Neural progenitor cell (in vitro differentiated cells): ENCODE measurements at regions not wholly inside any gene's neighbourhood (a gene's known extent, or its start where the extent isn't known, plus 50 kb on each side); places are given as distances from the start of the nearest gene placed in this dataset.
A peak's percentile ranks its signal among the peaks of the same experiment; 100 is the strongest.

Experiments used
- DNase-seq: peaks from one replicate; pipeline ENCODE4 v3.0.0-alpha.2; 2016; ENCODE audit warnings: low spot score
- H2AFZ ChIP-seq: fragments of 200-600 bp; sonication (generic); replicated peaks from 2 replicates; pipeline ENCODE4 v1.6.1; 2016; ENCODE audit warnings: antibody characterized with exemption
- H3F3A ChIP-seq: fragments of 200-600 bp; sonication (generic); 2 replicates; pipeline ENCODE4 v1.6.1; 2016; ENCODE audit warnings: antibody characterized with exemption, low read depth
- H3K27ac ChIP-seq: fragments of 200-600 bp; sonication (generic); 2 replicates; pipeline ENCODE4 v1.5.1; 2016; ENCODE audit warnings: mild to moderate bottlenecking
- H3K27me3 ChIP-seq: fragments of 200-600 bp; sonication (generic); 2 replicates; pipeline ENCODE4 v1.6.1; 2016; ENCODE audit warnings: mild to moderate bottlenecking, moderate library complexity
- H3K36me3 ChIP-seq: fragments of 200-600 bp; sonication (generic); 2 replicates; pipeline ENCODE4 v1.5.1; 2016
- H3K4me1 ChIP-seq: fragments of 200-600 bp; sonication (generic); 2 replicates; pipeline ENCODE4 v1.6.1; 2016; ENCODE audit warnings: mixed run types
- H3K4me2 ChIP-seq: fragments of 200-600 bp; sonication (generic); 2 replicates; pipeline ENCODE4 v1.6.1; 2016
- H3K4me3 ChIP-seq: fragments of 200-600 bp; sonication (generic); 2 replicates; pipeline ENCODE4 v1.5.1; 2016
- H3K79me2 ChIP-seq: fragments of 200-600 bp; sonication (generic); 2 replicates; pipeline ENCODE4 v1.6.1; 2016; ENCODE audit warnings: low read depth
- H3K9ac ChIP-seq: fragments of 200-600 bp; sonication (generic); 2 replicates; pipeline ENCODE4 v1.6.1; 2016
- H3K9me3 ChIP-seq: fragments of 200-600 bp; sonication (generic); 2 replicates; pipeline ENCODE4 v1.5.1; 2016; ENCODE audit warnings: low read depth
- H4K20me1 ChIP-seq: fragments of 200-600 bp; sonication (generic); 2 replicates; pipeline ENCODE4 v1.6.1; 2016; ENCODE audit warnings: low read depth
- H3K27ac Mint-ChIP-seq: 3 replicates; pipeline ENCODE4 v1.8.0; 2021; ENCODE audit warnings: mixed read lengths
- H3K27me3 Mint-ChIP-seq: 2 replicates; pipeline ENCODE4 v1.8.0; 2022; ENCODE audit warnings: low read depth, mild to moderate bottlenecking, inconsistent platforms, moderate library complexity, mixed read lengths; ENCODE audit not compliant: insufficient read depth
- H3K36me3 Mint-ChIP-seq: 3 replicates; pipeline ENCODE4 v1.8.0; 2021; ENCODE audit warnings: mixed read lengths
- H3K4me1 Mint-ChIP-seq: 3 replicates; pipeline ENCODE4 v1.8.0; 2021; ENCODE audit warnings: mixed read lengths
- H3K4me3 Mint-ChIP-seq: 3 replicates; pipeline ENCODE4 v1.8.0; 2021; ENCODE audit warnings: mild to moderate bottlenecking, moderate library complexity, mixed read lengths
- H3K9me3 Mint-ChIP-seq: 3 replicates; pipeline ENCODE4 v1.8.0; 2020; ENCODE audit warnings: mixed read lengths
- CTCF ChIP-seq: fragments of 200-600 bp; sonication (generic); IDR thresholded peaks from 2 replicates; pipeline ENCODE4 v1.5.1; 2017; ENCODE audit warnings: antibody characterized with exemption, mild to moderate bottlenecking
- EZH2 ChIP-seq: fragments of 200-600 bp; sonication (generic); IDR thresholded peaks from 2 replicates; pipeline ENCODE4 v1.6.1; 2017; ENCODE audit warnings: antibody characterized with exemption, mild to moderate bottlenecking, moderate library complexity
- EZH2phosphoT487 ChIP-seq: fragments of 200-600 bp; sonication (generic); IDR thresholded peaks from 2 replicates; pipeline ENCODE4 v1.6.1; 2017; ENCODE audit warnings: antibody characterized with exemption

- no peak overlapping the region for H3K9ac ChIP-seq
- H3K4me1 ChIP-seq: no peaks in the 10 kb centered on the region
- H3K27ac ChIP-seq: no peak overlapping the region
- Mint-ChIP-seq H3K27me3 (no peaks in the 10 kb centered on the region), H3K9me3 (peaks cover 16% of the 10 kb centered on the region), H3K36me3 (no peaks in the 10 kb centered on the region), H3K4me1 (no peaks in the 10 kb centered on the region), H3K4me3 (no peak overlapping the region), H3K27ac (no peak overlapping the region)
- H3K27me3 ChIP-seq: no peaks in the 10 kb centered on the region
- peaks cover 1% of the 10 kb centered on the region for H3K9me3 ChIP-seq
- H3K4me2 ChIP-seq: no peak overlapping the region
- no peak overlapping the region for H2AFZ ChIP-seq
- no peaks in the 10 kb centered on the region for H3K79me2 ChIP-seq
- H3K4me3 ChIP-seq: no peak overlapping the region
- H4K20me1 ChIP-seq: no peaks in the 10 kb centered on the region
- TF ChIP-seq EZH2: no peak
- TF ChIP-seq EZH2phosphoT487: no peak
- no peak for TF ChIP-seq CTCF
- H3F3A ChIP-seq: no peaks in the 10 kb centered on the region
- peaks cover 1% of the 10 kb centered on the region for H3K36me3 ChIP-seq
- no peak for DNase-seq
Measured at GRCh38 chr5:175079707-175080106, 355.3 kb downstream of the MSX2 start.

GRCh38 chr5:175070283-175070682 is 345.9 kb downstream of the MSX2 start:
- Histone ChIP-seq H3K4me3 (no peak overlapping the region), H3K36me3 (peaks cover 6% of the 10 kb centered on the region), H3F3A (no peaks in the 10 kb centered on the region), H3K27ac (no peak overlapping the region), H3K9me3 (peaks cover 5% of the 10 kb centered on the region), H3K9ac (no peak overlapping the region), H3K27me3 (no peaks in the 10 kb centered on the region), H3K4me1 (no peaks in the 10 kb centered on the region), H4K20me1 (no peaks in the 10 kb centered on the region), H3K79me2 (no peaks in the 10 kb centered on the region), H3K4me2 (no peak overlapping the region), H2AFZ (no peak overlapping the region)
- H3K9me3 Mint-ChIP-seq: peaks cover 7% of the 10 kb centered on the region
- peaks cover 2% of the 10 kb centered on the region for H3K27me3 Mint-ChIP-seq
- H3K4me1 Mint-ChIP-seq: no peaks in the 10 kb centered on the region
- H3K4me3 Mint-ChIP-seq: no peak overlapping the region
- TF ChIP-seq EZH2: no peak
- no peak for TF ChIP-seq CTCF
- no peak for TF ChIP-seq EZH2phosphoT487
- H3K27ac Mint-ChIP-seq: no peak overlapping the region
- no peaks in the 10 kb centered on the region for H3K36me3 Mint-ChIP-seq
- no peak for DNase-seq

- H3K27me3 Mint-ChIP-seq: peaks cover 3% of the 10 kb centered on the region
- H3K9me3 Mint-ChIP-seq: no peaks in the 10 kb centered on the region
- H3K27me3 ChIP-seq: peaks cover 10% of the 10 kb centered on the region
- no peaks in the 10 kb centered on the region for H3K36me3 Mint-ChIP-seq
- H3K79me2 ChIP-seq: no peaks in the 10 kb centered on the region
- H3K36me3 ChIP-seq: no peaks in the 10 kb centered on the region
- H3K9me3 ChIP-seq: no peaks in the 10 kb centered on the region
- DNase-seq: no peak
- peak overlapping the region; percentile 69 for H2AFZ ChIP-seq
- H3K4me1 ChIP-seq: peaks cover 7% of the 10 kb centered on the region
- no peak overlapping the region for H3K27ac ChIP-seq
- no peaks in the 10 kb centered on the region for H3F3A ChIP-seq
- peaks cover 23% of the 10 kb centered on the region for H3K4me1 Mint-ChIP-seq
- no peaks in the 10 kb centered on the region for H4K20me1 ChIP-seq
- no peak overlapping the region for H3K9ac ChIP-seq
- TF ChIP-seq CTCF (no peak), EZH2 (no peak), EZH2phosphoT487 (no peak)
- H3K4me2 ChIP-seq: peak overlapping the region; percentile 67
- H3K4me3 Mint-ChIP-seq: peak overlapping the region; percentile 78
- H3K4me3 ChIP-seq: peak overlapping the region; percentile 19
- peak overlapping the region; percentile 89 for H3K27ac Mint-ChIP-seq
Measured at GRCh38 chr5:175060257-175060656, 335.9 kb downstream of the MSX2 start.
